ENCODE measurements at regions not wholly inside any gene's neighbourhood (a gene's known extent, or its start where the extent isn't known, plus 50 kb on each side); places are given as distances from the start of the nearest gene placed in this dataset.
"Not testable (repeated sequence)": the region's sequence is repeated elsewhere in the genome, so short reads cannot be mapped to it uniquely, and the experiment has no call there.

GRCh38 chr6:44017307-44017706 is 109.9 kb downstream of the MRPL14 start:
- DNase-seq (ENCODE audit: low read depth in 3 of 3, low spot score in 2 of 3), result not testable (repeated sequence)

GRCh38 chr6:44016131-44016870 is 111.0 kb downstream of the MRPL14 start:
- DNase-seq (ENCODE audit: low read depth in 3 of 3, low spot score in 2 of 3), result no peak

DNA sequence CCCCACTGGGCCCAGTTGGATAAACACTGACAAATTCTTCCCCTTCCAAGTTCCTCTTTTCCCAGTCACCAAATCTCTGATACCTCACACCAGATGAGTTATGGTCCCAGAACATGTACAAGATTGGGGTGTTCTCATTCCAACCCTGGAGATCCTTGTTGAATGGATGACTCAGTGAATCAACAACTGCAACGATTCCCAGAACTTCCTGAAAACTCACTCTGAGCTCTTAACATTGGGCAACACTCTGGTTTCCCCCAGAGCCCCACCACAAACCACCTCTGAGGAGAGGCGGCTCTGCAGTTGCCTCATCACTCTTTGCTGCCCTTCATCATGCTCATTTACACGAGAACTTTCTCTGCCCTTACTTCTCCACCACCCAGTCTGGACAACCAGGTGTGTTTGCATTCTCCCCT is 115.2 kb downstream of the MRPL14 start:
- no peak for DNase-seq (ENCODE audit: low read depth in 3 of 3, low spot score in 2 of 3)

DNA sequence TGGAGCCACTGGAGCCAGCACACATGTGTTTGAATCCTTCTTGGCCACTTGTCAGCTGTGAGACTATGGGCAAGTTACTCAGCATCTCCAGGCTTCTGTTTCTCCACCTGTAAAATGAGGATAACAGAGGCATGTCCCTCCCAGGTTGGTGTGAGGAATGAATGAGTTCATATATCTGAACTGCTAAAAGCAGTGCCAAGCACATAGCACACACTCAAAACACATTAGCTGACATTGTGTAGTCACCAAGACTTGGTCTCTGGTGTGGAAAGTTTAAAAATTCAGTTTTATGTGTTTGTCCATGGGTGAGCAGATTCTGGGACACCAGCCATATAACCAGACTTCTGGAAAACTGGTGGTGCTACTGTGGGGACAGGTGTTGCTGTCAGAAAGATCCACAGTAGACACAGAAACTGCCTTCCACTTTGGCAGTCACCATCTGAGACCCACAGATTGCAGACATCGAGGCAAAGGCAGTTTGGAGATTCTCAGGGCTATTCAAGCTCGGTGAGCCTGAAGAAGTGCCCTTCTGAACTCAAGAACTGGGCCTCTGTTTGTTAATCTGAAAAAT is 115.8 kb downstream of the MRPL14 start:
- DNase-seq (ENCODE audit: low read depth in 3 of 3, low spot score in 2 of 3), result no peak

DNA sequence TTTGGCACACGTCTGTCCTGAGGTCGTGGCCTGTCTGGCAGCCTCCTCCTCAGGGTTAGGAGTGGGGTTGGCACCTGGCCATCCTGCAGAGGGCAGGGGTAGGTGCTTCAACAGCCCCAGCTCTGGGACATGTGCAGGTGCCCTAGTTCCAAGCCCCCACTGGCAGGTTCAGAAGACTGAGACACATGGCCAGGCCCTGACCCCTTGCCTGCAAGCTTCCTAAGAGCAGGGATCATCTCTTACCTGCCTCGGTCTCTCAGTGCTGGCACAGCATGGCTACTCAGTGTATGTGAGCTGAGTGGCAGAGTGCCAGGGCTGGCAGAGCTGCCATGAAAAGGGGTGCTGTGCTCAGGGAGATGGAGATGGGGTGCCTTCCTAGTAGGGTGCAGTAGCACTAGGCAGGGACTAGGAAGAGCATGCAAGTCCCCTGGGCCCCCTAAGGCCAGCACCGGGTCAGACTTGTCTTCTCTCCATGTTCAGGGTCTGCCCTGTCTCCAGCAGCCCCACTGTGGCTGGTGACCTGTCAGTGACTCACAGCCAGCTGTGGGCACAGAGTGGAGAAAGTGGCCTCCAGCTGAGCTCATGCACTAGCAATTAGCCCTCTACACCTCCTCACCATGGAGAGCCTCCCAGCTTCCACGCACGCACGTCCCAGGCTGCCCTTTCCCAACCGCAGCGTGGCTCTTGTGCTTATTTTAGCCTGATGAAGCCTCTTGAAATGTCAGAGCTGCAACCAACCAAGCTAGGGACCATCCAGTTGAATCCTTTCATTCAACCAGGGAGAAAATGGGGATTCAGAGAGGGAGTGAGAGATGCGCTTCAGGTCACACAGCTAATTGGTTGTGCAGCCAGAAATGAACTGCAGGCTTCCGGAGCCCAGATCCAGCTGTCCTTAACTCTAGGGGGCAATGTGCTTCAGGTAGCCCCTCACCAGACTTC is 116.6 kb downstream of the MRPL14 start:
- DNase-seq (ENCODE audit: low read depth in 3 of 3, low spot score in 2 of 3), result no peak

GRCh38 chr6:44009425-44010321 is 117.6 kb downstream of the MRPL14 start:
- no peak for DNase-seq (ENCODE audit: low read depth in 3 of 3, low spot score in 2 of 3)

DNA sequence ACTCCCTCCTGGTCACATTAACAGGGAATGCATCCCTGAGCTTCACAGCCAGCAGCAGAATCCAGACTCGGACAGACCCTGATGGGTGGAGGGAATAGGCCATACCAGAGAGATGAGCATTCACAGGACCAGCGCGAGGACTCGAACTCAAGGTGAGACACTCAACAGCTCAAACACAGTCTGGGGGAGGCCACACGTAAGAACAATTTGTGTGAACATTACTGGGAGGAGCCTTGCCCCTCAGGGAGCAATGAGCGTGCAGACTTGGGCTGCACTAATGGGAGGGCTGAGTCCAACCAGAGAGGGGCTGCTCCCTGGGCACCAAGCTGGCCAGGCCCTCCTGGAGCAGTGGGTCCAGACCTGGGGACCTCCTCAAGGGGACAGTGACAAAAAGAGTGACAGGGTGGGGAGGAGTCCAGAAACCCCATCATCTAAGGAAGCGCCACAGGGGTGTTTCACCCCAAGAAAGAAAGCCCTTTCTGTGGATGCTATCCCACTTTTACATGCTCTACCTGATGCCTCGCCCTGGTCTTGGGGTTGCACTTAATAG is 118.4 kb downstream of the MRPL14 start:
- DNase-seq (ENCODE audit: low read depth in 3 of 3, low spot score in 2 of 3), result no peak

DNA sequence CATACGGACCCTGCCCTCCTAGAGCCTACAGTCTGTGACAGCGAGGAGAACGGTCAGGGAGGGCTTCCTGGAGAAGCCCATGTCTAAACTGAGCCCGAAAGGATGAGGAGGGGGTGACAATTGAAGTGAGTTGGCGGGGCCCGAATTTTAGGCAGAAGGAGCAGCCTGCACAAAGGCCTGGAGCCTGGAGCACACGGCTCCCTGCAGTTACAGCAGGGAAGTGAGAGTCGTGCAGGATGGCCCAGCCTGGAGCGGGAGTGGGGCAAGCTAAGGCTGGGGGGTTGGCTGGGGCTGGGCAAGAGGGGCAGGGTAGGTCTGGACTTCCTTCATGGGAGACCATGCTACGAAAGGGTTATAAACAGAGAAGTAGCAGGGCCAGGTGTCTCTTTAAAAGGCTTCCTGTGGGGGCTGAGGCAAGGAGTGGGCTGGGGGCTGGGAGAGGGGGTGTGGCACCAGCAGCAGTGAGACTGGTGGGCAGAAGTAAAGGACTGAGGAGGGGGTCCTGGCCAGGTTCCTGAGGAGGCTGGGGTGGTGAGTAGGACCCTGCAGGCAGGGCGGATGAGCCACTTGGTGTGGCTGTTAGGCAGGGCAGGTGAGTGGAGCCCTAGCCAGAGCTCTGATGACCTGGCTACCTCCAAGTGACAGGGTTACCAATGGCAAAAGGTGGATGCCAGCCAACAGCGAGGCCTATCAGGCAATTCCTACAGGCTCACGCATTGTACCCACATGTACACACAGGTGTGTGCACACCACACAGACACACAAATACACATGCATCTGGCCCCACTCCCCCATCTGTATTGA is 119.2 kb downstream of the MRPL14 start:
- DNase-seq (ENCODE audit: low read depth in 3 of 3, low spot score in 2 of 3), result no peak

DNA sequence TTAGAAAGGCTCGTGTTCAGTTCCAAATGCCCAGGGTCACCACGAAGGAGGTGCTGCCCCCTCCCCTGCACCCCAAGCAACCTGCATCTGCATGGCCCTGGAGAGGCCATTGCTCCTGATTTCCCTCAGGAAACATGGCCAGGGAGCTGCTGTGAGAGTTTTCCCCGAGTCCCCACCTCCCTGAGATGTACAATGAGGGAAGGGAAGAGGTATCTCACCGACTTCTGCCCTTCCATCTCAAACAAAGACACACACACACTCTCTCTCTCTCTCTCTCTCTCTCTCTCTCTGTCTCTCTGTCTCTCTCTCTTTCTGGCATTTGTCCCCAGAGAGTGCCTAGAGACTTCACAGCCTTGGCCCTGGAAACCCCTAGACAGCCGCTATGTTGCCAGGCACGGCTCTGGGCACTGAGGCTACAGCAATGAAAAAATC is 120.4 kb downstream of the MRPL14 start:
- DNase-seq (ENCODE audit: low read depth in 3 of 3, low spot score in 2 of 3), result no peak

DNA sequence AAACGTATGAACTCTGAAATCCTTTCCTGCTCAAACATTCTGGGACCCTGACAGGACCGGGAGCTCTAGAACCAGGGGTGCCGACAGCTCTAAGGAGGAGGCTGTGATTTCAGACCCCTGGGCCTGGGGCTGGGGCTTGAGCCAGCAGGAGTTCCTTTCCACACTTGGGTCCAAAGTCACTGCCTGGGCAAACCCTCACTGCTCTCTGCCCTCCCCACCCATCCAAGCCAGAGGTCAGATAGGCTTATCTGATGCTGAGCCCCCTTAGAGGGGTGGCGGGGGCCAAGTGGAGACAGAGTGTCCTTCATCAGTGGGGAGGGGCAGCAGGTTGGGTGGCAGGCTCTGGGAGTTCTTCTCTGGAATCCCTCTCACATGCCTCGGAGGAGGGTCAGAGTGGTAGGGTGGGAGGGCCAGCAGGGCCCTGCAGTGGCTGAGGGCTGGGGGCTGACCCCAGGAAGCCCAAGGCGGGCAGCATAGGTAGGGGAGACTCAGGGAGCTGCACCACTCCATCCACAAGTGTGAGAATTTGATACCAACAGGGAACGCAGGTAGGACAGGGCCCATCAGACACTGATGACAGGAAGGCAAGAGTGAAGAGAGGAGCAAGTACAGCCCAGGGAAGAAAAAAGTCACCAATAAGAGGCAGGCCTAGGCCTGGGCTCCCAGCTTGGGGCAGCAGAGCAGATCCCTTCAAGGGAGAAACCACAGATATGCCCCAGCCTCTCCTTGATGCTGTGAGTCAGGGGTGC is 121.0 kb downstream of the MRPL14 start:
- no peak for DNase-seq (ENCODE audit: low read depth in 3 of 3, low spot score in 2 of 3)

GRCh38 chr6:44005507-44005903 is 121.7 kb downstream of the MRPL14 start:
- DNase-seq (ENCODE audit: low read depth in 3 of 3, low spot score in 2 of 3), result no peak

GRCh38 chr6:44004625-44005506 is 122.4 kb downstream of the MRPL14 start:
- DNase-seq (ENCODE audit: low read depth in 3 of 3, low spot score in 2 of 3), result no peak

DNA sequence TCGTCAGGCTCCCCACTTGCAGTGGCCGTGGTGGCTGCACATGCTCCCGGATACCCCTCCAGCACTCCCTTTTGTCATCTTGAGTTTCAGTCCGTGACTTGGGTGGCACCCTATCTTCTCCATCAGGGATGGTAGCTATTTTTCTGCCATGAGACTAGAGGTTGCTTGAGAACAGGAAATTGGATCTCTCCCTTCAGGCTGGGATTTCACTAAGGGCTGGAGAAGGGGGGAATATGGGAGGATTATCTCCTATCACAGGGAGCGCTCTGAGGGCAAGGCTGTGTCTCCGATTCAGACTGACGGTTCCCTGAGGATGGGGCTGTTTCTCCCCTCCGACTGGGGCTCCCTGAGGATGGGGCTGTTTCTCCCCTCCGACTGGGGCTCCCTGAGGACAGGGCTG is 123.1 kb downstream of the MRPL14 start:
- DNase-seq (ENCODE audit: low read depth in 3 of 3, low spot score in 2 of 3), result no peak

DNA sequence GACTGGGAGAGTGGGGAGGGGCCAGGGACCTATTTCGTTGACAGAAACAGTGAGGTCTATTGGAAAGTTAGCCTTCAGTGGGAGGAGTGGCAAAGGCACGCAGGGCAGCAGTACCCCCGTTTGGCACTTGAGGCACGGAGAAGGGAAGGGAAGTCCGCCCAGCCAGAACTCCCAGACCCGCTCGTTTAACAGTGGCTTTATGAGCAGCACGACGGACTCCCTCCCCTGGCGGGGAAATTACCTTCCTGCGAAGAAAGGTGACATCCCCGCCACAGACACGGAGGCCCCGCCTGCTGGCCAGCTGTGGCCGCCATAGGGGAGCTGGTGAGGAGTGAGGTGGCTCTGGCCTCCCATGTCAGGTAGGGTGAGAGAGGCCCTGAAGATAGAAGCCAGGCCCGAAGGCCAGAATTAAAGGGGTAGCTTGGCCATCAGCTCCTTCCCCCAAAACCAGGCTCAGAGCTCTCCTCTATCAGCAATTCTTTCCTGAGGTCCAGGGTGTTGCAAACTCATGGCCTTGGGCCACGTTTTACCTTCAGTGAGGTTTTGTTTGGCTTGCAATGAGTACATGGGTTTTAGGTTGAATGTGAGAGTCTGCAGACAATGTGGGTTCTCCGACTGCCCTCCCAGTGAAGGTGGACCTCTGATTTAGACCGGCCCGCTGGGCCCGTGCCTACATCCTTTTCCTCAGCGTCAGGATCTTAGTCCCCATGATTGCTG is 123.7 kb downstream of the MRPL14 start:
- no peak for DNase-seq (ENCODE audit: low read depth in 3 of 3, low spot score in 2 of 3)

- no peak for DNase-seq (ENCODE audit: low read depth in 3 of 3, low spot score in 2 of 3)
Observed at GRCh38 chr6:44002593-44003344, 124.5 kb downstream of the MRPL14 start.

- no peak for DNase-seq (ENCODE audit: low read depth in 3 of 3, low spot score in 2 of 3)
Observed at GRCh38 chr6:44002067-44002592, 125.1 kb downstream of the MRPL14 start.

Measured in right renal cortex interstitium (tissue), 3 donors.